ENCODE measurements at regions not wholly inside any gene's neighbourhood (a gene's known extent, or its start where the extent isn't known, plus 50 kb on each side); places are given as distances from the start of the nearest gene placed in this dataset.

- H3K9me2 ChIP-seq (replicated peaks; ENCODE audit: control insufficient read depth, low read length): no peaks in the 10 kb centered on the region
- H3K4me3 ChIP-seq (ENCODE audit: low read length): no peak overlapping the region
- no peak overlapping the region for H3K4me2 ChIP-seq (ENCODE audit: low read length)
- H3K27ac ChIP-seq (ENCODE audit: low read depth, low read length): no peak overlapping the region
- no peaks in the 10 kb centered on the region for H3K36me3 ChIP-seq (ENCODE audit: control insufficient read depth, low read length)
- H3K27me3 ChIP-seq (ENCODE audit: control insufficient read depth, low read length): no peaks in the 10 kb centered on the region
- TF ChIP-seq EZH2phosphoT487 (IDR thresholded peaks at IDR 0.05; ENCODE audit: borderline replicate concordance, low read length): no peak
- TF ChIP-seq, protein P1, sequence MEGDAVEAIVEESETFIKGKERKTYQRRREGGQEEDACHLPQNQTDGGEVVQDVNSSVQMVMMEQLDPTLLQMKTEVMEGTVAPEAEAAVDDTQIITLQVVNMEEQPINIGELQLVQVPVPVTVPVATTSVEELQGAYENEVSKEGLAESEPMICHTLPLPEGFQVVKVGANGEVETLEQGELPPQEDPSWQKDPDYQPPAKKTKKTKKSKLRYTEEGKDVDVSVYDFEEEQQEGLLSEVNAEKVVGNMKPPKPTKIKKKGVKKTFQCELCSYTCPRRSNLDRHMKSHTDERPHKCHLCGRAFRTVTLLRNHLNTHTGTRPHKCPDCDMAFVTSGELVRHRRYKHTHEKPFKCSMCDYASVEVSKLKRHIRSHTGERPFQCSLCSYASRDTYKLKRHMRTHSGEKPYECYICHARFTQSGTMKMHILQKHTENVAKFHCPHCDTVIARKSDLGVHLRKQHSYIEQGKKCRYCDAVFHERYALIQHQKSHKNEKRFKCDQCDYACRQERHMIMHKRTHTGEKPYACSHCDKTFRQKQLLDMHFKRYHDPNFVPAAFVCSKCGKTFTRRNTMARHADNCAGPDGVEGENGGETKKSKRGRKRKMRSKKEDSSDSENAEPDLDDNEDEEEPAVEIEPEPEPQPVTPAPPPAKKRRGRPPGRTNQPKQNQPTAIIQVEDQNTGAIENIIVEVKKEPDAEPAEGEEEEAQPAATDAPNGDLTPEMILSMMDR (IDR thresholded peaks at IDR 0.05; ENCODE audit: low read depth, low read length, poor library complexity, severe bottlenecking): no peak
- H3K79me2 ChIP-seq (ENCODE audit: control insufficient read depth, low read length): no peaks in the 10 kb centered on the region
- peaks cover 5% of the 10 kb centered on the region; the same call in 1 of the 2 replicates for H3K4me1 ChIP-seq (ENCODE audit: control insufficient read depth, low read length)
- H4K20me1 ChIP-seq (ENCODE audit: control insufficient read depth, insufficient read depth, low read depth, low read length): no peaks in the 10 kb centered on the region
- peaks cover 6% of the 10 kb centered on the region; the same call in 1 of the 2 replicates for H3K9me3 ChIP-seq (ENCODE audit: control insufficient read depth, insufficient read depth, low read length)
- H3F3A ChIP-seq (ENCODE audit: control insufficient read depth, insufficient read depth): no peaks in the 10 kb centered on the region
These were observed 245.7 kb upstream of the MDGA2 start for GRCh38 chr14:47921133-47921532.

DNA sequence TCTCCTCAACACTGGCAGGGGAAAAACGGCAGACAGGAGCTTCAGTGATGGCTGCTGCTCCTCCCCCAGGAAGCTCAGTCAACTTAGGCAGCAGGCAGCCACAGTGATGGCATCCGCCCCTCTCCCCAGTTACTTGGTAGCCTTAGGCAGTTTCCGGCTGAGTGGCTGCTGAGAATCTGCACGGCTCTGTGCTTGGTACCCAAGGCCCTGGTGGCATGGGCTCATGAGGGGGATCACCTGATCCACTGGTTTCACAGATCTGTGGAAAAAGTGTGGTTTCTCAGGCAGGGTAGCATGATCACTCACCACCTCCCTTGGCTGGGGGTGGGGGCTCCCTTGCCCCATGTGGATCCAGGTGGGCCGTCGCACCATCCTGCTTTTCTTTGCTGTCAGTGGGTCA, 244.6 kb upstream of the MDGA2 start:
- H3K4me3 ChIP-seq (ENCODE audit: low read length): no peak overlapping the region
- H3K4me2 ChIP-seq (ENCODE audit: low read length): no peak overlapping the region
- H3F3A ChIP-seq (ENCODE audit: control insufficient read depth, insufficient read depth): no peaks in the 10 kb centered on the region
- H3K79me2 ChIP-seq (ENCODE audit: control insufficient read depth, low read length): no peaks in the 10 kb centered on the region
- no peaks in the 10 kb centered on the region for H3K27me3 ChIP-seq (ENCODE audit: control insufficient read depth, low read length)
- TF ChIP-seq, protein P1 (IDR thresholded peaks at IDR 0.05; ENCODE audit: low read depth, low read length, poor library complexity, severe bottlenecking): no peak
- no peak for TF ChIP-seq EZH2phosphoT487 (IDR thresholded peaks at IDR 0.05; ENCODE audit: borderline replicate concordance, low read length)
- H3K4me1 ChIP-seq (ENCODE audit: control insufficient read depth, low read length): peaks cover 5% of the 10 kb centered on the region; the same call in 1 of the 2 replicates
- H3K9me2 ChIP-seq (replicated peaks; ENCODE audit: control insufficient read depth, low read length): no peaks in the 10 kb centered on the region
- no peak overlapping the region for H3K27ac ChIP-seq (ENCODE audit: low read depth, low read length)
- H3K9me3 ChIP-seq (ENCODE audit: control insufficient read depth, insufficient read depth, low read length): peaks cover 4% of the 10 kb centered on the region; the same call in 1 of the 2 replicates
- H3K36me3 ChIP-seq (ENCODE audit: control insufficient read depth, low read length): no peaks in the 10 kb centered on the region
- H4K20me1 ChIP-seq (ENCODE audit: control insufficient read depth, insufficient read depth, low read depth, low read length): no peaks in the 10 kb centered on the region

DNA sequence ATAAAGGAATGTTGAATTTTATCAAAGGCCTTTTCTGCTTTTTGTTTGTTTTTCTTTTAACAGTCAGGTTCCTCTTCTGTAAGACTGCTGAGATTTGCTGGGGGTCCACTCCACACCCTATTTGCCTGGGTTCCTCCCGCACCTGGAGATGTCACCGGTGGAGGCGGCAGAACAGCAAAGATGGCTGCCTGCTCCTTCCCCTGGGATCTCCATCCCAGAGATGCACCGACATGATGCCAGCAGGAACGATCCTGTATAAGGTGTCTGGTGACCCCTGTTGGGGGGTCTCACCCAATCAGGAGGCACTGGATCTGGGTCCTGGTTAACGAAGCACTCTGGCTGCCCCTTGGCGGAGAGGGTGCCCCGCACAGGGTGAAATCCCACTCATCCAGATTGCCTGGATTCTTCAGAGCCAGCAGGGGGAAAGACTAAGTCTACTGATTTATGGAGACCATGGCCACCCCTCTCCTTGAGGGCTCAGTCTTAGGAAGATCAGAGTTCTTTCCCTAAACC, 244.0 kb upstream of the MDGA2 start:
- Histone ChIP-seq H3K4me1 (ENCODE audit: control insufficient read depth, low read length) (peaks cover 5% of the 10 kb centered on the region; the same call in 1 of the 2 replicates), H3K4me3 (ENCODE audit: low read length) (no peak overlapping the region), H3K27me3 (ENCODE audit: control insufficient read depth, low read length) (no peaks in the 10 kb centered on the region), H3K27ac (ENCODE audit: low read depth, low read length) (no peak overlapping the region), H3K79me2 (ENCODE audit: control insufficient read depth, low read length) (no peaks in the 10 kb centered on the region), H3K9me3 (ENCODE audit: control insufficient read depth, insufficient read depth, low read length) (peaks cover 4% of the 10 kb centered on the region; the same call in 1 of the 2 replicates), H3K4me2 (ENCODE audit: low read length) (no peak overlapping the region), H4K20me1 (ENCODE audit: control insufficient read depth, insufficient read depth, low read depth, low read length) (no peaks in the 10 kb centered on the region), H3K9me2 (replicated peaks; ENCODE audit: control insufficient read depth, low read length) (no peaks in the 10 kb centered on the region), H3K36me3 (ENCODE audit: control insufficient read depth, low read length) (no peaks in the 10 kb centered on the region), H3F3A (ENCODE audit: control insufficient read depth, insufficient read depth) (no peaks in the 10 kb centered on the region)
- TF ChIP-seq, protein P1 (IDR thresholded peaks at IDR 0.05; ENCODE audit: low read depth, low read length, poor library complexity, severe bottlenecking): no peak
- no peak for TF ChIP-seq EZH2phosphoT487 (IDR thresholded peaks at IDR 0.05; ENCODE audit: borderline replicate concordance, low read length)
